ENCODE measurements at regions not wholly inside any gene's neighbourhood (a gene's known extent, or its start where the extent isn't known, plus 50 kb on each side); places are given as distances from the start of the nearest gene placed in this dataset.

DNA sequence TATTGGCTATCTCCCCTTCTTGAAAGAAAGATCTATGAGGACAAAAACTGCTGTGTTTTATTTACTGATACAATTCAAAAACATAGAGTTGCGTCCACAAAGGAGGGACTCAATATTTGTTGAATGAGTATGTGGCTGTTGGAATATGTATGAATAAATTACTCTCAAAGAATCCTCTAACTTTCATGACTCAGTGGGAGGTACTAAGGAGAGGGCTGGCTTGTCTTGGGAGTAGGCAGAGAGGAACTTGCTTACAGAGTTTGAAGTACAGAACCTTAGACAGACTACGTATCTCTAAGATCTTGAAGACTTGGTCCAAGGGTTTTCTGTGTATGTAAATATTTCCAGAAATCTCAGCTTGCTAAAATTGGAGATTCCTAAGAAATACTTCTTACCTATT lies 504.0 kb upstream of the PTCHD4 start:
- TF ChIP-seq SP1 (IDR thresholded peaks at IDR 0.05): no peak
- TF ChIP-seq, protein P1, sequence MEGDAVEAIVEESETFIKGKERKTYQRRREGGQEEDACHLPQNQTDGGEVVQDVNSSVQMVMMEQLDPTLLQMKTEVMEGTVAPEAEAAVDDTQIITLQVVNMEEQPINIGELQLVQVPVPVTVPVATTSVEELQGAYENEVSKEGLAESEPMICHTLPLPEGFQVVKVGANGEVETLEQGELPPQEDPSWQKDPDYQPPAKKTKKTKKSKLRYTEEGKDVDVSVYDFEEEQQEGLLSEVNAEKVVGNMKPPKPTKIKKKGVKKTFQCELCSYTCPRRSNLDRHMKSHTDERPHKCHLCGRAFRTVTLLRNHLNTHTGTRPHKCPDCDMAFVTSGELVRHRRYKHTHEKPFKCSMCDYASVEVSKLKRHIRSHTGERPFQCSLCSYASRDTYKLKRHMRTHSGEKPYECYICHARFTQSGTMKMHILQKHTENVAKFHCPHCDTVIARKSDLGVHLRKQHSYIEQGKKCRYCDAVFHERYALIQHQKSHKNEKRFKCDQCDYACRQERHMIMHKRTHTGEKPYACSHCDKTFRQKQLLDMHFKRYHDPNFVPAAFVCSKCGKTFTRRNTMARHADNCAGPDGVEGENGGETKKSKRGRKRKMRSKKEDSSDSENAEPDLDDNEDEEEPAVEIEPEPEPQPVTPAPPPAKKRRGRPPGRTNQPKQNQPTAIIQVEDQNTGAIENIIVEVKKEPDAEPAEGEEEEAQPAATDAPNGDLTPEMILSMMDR (IDR thresholded peaks at IDR 0.05; ENCODE audit: low read depth, low read length, missing input control): no peak
- TF ChIP-seq, protein P2, sequence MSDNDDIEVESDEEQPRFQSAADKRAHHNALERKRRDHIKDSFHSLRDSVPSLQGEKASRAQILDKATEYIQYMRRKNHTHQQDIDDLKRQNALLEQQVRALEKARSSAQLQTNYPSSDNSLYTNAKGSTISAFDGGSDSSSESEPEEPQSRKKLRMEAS (IDR thresholded peaks at IDR 0.05): no peak
- no peak for TF ChIP-seq YY1 (IDR thresholded peaks at IDR 0.05)
- TF ChIP-seq, protein P3, sequence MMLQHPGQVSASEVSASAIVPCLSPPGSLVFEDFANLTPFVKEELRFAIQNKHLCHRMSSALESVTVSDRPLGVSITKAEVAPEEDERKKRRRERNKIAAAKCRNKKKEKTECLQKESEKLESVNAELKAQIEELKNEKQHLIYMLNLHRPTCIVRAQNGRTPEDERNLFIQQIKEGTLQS (IDR thresholded peaks at IDR 0.05): no peak
- TF ChIP-seq TAF1 (conservative IDR thresholded peaks at IDR 0.05): no peak
- TF ChIP-seq, protein P4, sequence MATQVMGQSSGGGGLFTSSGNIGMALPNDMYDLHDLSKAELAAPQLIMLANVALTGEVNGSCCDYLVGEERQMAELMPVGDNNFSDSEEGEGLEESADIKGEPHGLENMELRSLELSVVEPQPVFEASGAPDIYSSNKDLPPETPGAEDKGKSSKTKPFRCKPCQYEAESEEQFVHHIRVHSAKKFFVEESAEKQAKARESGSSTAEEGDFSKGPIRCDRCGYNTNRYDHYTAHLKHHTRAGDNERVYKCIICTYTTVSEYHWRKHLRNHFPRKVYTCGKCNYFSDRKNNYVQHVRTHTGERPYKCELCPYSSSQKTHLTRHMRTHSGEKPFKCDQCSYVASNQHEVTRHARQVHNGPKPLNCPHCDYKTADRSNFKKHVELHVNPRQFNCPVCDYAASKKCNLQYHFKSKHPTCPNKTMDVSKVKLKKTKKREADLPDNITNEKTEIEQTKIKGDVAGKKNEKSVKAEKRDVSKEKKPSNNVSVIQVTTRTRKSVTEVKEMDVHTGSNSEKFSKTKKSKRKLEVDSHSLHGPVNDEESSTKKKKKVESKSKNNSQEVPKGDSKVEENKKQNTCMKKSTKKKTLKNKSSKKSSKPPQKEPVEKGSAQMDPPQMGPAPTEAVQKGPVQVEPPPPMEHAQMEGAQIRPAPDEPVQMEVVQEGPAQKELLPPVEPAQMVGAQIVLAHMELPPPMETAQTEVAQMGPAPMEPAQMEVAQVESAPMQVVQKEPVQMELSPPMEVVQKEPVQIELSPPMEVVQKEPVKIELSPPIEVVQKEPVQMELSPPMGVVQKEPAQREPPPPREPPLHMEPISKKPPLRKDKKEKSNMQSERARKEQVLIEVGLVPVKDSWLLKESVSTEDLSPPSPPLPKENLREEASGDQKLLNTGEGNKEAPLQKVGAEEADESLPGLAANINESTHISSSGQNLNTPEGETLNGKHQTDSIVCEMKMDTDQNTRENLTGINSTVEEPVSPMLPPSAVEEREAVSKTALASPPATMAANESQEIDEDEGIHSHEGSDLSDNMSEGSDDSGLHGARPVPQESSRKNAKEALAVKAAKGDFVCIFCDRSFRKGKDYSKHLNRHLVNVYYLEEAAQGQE (IDR thresholded peaks at IDR 0.05): no peak
- no peak for TF ChIP-seq HNF4A (conservative IDR thresholded peaks at IDR 0.05)
- no peak for TF ChIP-seq RAD21 (IDR thresholded peaks at IDR 0.05)

All from liver (tissue), 3 donors.